ENCODE measurements at regions not wholly inside any gene's neighbourhood (a gene's known extent, or its start where the extent isn't known, plus 50 kb on each side); places are given as distances from the start of the nearest gene placed in this dataset.

DNA sequence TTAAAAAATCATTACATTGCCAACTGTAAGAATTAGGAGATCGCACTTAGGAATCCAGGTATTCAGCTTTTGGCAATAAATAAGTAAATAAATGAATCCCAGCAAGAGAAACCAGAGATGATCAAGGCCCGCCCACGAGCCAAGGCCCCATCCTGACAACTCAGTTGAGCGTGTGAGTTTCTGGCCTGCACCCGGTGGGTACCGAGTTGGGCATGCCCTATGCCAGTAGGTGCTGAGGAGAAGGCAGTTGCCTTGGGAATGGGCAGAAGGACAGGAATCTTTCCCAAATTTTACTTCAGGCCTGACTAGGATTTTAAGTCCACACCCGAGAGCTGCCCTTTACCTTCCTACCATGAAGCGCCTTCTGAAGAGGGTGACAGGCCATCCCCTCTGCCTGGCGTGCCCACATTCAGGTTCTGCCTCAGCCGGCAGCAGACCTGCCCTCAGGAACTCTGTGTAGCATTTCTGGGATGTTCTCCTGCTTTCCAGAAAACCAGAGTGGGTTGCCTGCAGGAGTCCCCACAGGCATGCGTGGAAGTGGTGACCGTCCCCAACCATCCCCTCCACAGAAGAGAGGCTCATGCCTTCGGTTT, 99.3 kb upstream of the ALDH1A3 start:
- intact Hi-C loops (cut with DNase I), result no loop called here
- DNase-seq, result peak in 2 of 10 donors; percentile 13 to 33

DNA sequence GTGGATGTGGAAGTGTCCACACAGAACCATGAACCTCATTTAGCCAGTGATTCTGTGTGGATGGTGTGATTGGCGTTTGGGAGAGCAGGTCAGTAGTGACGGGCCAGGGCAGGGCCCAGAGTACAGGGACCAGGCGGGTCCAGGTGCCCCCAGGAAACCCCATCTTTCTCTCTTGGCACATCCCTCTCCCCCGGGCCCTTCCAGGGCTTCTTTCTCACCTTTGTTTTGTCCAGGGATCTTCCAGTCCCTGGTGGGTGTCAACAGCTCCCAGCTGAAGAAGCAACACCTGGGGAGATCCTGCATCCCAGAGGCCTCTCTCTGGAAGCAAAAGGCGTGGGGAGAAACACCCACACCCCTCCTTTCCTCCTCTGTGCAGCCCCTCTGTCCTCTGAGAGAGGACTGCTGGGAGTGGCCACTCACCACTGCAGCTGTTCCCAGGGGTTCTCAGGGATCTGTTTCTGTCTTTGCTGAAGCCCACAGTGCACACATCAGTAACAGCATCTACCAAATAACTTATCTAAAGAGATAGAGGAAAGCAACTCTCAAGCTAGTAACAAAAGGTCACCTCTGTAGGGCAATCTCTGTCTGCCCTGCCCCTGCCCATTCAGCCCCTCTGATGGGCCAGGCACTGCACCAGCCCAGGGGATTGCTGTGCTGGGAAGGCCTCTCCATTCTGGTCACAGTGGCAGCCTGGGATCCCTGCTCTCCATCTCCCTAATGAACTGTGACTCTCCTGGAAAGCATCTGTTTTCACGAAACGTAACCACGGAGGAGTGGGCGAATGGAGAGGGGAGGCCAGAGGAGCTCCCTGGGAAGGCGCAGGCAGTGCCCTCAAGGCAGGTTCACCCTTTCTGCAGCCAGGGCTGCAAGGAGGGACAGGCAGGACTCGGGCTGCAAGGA, 98.3 kb upstream of the ALDH1A3 start:
- intact Hi-C loops (cut with DNase I), result no loop called here
- peak in 4 of 10 donors; percentile 7 to 36 (median 30) for DNase-seq

GRCh38 chr15:100781961-100782530, 97.6 kb upstream of the ALDH1A3 start:
- peak in 2 of 10 donors; percentile 25 to 60 for DNase-seq
- intact Hi-C loops (cut with DNase I), result no loop called here

DNA sequence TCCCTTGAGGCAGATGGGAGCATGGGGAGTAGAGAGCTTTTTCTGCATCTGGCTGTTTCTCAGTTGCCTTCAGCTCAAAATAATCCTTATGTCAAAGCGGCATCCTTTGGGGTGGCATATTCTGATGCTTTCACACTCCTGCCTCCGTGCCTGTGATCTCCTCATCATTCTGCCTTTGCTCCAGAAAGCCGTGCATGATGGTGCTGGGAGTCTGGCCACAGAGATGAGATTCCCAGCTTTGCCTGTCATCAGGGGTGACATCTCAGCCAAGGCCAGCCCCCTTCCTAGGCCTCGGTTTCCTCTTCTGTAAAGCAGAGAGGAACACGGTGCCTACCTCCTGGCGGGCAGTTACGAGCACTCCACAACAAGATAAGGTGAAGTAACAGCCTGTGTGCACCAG, 96.3 kb upstream of the ALDH1A3 start:
- intact Hi-C loops (cut with DNase I), result no loop called here
- peak in 6 of 10 donors; percentile 5 to 76 (median 55) for DNase-seq

- DNase-seq, result peak in 7 of 10 donors; percentile 5 to 91 (median 55)
These were observed 95.7 kb upstream of the ALDH1A3 start for GRCh38 chr15:100783760-100784492.

DNA sequence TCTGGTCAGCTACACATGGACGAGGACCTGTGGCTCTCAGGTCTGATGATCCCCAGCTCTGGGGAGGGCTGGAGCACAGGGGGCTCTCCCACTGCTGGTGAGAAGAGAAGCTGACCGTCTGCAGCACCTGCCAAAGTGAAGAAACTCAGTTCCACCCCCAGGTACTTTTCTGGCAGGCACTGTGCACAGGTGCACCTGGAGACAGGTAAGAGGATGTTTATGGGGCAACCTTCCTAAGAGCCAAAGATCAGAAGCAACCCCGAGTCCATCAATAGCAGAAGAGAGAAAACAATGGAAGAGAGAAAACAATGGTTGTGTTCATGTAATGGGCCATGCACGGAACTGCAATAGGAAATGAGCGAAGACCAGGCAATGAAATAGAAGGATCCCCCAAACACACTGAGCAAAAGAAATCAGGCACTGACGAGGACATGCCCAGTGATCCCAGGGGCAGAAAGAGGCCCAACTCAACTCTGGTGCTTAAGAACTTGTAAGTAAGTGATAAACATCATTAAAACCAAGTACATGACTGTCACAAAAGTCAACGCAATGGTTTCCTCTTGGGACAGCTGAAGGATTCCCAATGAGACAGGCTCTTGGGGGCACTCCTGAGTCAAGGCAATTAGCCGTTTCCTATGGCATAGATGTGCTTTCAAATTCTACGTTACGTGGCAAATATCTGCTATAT, 95.0 kb upstream of the ALDH1A3 start:
- intact Hi-C loops (cut with DNase I), result no loop called here
- DNase-seq, result peak in 1 of 10 donors; percentile 2

More at GRCh38 chr15:100783760-100784492, 95.7 kb upstream of the ALDH1A3 start:
- intact Hi-C loops (cut with DNase I), result no loop called here

GRCh38 chr15:100785181-100786138, 94.2 kb upstream of the ALDH1A3 start:
- intact Hi-C loops (cut with DNase I), result no loop called here

DNA sequence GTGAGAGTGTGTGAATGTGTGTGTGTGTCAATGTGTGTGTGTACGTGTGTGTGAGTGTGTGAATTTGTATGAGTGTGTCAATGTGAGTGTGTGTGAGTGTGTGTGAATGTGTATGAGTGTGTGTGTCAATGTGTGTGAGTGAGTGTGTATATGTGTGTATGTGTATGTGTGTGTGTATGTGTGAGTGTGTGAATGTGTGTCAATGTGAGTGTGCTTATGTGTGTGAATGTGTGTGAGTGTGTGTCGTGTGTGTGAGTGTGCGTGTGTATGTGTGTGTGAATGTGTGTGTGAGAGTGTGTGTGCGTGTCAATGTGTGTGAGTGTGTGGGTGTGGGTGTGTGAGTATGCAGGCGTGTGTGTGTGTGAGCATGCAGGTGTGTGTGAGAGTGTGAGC, 93.5 kb upstream of the ALDH1A3 start:
- DNase-seq, result peak in 1 of 10 donors; percentile 25
- intact Hi-C loops (cut with DNase I), result no loop called here

More at GRCh38 chr15:100785181-100786138, 94.2 kb upstream of the ALDH1A3 start:
- DNase-seq, result peak in 3 of 10 donors; percentile 5 to 67 (median 30)

GRCh38 chr15:100786901-100787566, 92.6 kb upstream of the ALDH1A3 start:
- intact Hi-C loops (cut with DNase I), result no loop called here
- peak in 1 of 10 donors; percentile 74 for DNase-seq

DNA sequence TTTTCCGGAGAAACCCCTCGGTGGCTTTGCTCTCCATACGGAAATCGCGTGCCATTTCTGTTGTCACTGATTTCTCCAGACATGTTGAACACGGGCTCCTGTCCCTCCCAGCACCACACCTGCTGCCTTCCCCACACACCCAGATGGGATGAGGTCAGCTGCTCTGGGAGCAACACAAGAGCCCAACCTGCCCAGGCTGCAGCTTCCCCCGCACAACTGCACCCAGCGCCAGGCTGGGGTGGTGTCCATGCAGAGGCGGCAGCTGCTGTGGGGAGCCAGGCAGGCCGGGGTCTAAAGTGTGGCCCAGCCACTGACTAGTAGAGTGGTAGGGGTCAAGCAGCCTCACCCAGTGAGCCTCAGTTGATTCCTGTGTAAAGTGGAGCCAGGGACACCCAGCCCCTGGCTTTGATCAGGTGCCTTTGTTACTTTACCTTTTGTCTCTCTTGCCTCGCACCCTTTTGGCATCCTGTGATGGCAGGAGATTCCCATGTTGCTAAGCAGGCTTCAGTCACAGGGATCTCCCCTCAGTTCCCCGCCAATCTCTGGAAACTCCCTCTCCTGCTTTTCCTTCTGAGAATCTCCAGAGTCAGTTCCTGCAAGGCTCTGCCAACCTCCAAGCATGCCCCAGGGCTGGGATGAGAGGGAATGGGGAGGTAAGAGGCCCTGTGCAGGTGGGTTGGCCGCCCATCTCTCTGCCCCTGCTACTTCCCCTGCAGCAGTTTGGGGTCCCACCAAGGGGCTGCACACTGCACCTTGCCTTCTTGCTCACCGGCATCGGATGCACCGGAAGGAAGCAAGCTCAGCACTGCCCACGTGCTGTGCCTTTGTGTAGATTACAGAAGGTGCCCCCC, 91.8 kb upstream of the ALDH1A3 start:
- intact Hi-C loops (cut with DNase I), result no loop called here
- DNase-seq, result peak in 2 of 10 donors; percentile 5 to 46

GRCh38 chr15:100788418-100789105, 91.1 kb upstream of the ALDH1A3 start:
- intact Hi-C loops (cut with DNase I), result no loop called here
- peak in 1 of 10 donors; percentile 46 for DNase-seq

DNA sequence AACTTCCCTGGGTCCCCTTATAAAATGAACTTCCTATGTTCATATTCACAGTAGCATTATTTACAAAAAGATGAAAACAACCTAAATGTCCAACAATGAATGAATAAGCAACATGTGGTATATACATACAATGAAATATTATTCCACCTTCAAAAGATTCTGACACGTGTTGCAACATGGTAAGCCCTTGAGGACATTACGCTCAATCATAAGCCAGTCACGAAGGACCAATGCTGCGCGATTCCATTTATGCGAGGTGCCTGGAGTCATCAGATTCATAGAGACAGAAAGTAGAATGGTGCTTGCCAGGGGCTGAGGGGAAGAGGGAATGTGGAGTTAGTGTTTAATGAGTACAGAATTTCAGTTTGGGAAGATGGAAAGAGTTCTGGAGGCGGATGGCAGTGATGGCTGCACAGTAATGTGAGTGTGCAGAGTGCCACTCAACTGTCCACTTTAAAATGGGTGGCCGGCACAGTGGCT, 88.8 kb upstream of the ALDH1A3 start:
- DNase-seq, result no peak
- intact Hi-C loops (cut with DNase I), result no loop called here

GRCh38 chr15:100794008-100794407, 85.6 kb upstream of the ALDH1A3 start:
- DNase-seq, result no peak
- intact Hi-C loops (cut with DNase I), result no loop called here

DNA sequence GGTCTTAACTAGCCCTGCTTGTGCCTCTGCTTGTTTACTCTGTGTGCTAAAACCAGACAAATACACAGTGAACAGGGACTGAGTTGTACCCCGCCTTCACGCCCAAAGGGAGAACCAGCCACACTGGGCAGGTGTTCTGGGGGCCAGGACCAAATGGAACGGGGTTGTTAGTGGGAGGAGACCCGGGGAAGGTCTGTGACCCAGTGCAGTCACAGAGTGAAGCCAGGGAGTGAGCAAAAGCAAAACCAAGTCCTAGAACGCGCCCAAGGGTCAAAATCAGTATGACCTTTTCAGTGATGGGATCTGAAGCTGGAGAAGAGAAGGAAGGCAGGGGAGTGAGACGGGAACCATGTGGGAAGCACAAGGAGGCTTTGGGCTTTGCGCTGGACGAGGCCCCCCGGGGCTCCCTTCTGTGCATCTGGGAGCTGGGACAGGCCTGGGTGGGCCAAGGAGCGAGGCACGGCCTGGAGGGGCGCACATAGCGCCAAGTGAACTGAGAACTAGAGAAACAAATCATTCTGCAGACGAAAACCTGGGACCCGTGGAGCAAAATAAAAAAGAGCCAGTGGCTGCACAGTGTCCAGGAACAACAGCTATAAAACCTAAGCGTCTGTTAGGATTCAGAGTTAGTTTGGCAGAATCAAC, 78.3 kb upstream of the ALDH1A3 start:
- intact Hi-C loops (cut with DNase I), result no loop called here
- no peak for DNase-seq

GRCh38 chr15:100802421-100803170, 77.0 kb upstream of the ALDH1A3 start:
- intact Hi-C loops (cut with DNase I), result no loop called here

GRCh38 chr15:100803171-100803440, 76.5 kb upstream of the ALDH1A3 start:
- intact Hi-C loops (cut with DNase I), result no loop called here
- no peak for DNase-seq

More at GRCh38 chr15:100802421-100803170, 77.0 kb upstream of the ALDH1A3 start:
- DNase-seq, result no peak

All from posterior cingulate gyrus (tissue), 11 donors.